CD1c-positive myeloid dendritic cell (primary cell): ENCODE measurements at regions not wholly inside any gene's neighbourhood (a gene's known extent, or its start where the extent isn't known, plus 50 kb on each side); places are given as distances from the start of the nearest gene placed in this dataset.

Experiments
- DNase-seq: peaks from one replicate; pipeline ENCODE4 v3.0.0-alpha.2; 2016; ENCODE audit errors: extremely low spot score

DNA sequence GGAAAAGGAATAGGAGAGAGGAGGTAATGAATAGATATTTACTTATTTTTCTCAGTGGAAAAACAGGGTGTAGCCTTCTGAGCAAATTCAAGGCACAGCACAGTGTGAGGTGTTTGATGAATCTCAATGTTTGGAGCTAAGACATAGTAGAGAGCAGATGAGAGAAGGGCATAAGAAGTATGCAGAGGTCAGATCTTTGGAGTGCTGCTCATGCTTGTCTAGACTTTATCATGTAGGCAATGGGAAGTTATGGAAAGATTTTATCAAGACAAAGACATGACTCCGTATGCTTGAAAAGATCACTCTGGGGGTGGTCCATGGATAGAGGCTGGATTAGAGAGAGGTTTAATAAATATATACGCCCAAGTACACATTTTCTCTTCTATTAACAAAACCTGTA, 217.0 kb upstream of the CNR1 start:
- no peak for DNase-seq

DNA sequence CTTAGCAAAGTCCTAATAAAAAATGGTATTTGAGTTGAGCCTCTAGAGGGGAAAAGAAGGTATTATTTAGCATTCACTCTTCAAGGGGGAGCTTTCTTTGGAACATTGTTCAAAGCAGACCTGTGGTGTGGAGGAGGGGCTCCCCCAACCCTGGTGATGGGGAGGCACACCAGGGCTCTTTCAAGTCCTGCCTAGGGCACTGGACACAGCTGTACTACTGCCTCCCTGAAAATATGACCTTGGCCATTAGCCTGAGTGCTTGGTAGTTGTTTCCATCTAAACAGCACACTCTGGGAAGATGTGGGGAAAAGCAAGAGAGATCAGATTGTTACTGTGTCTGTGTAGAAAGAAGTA, 215.1 kb upstream of the CNR1 start:
- no peak for DNase-seq

DNA sequence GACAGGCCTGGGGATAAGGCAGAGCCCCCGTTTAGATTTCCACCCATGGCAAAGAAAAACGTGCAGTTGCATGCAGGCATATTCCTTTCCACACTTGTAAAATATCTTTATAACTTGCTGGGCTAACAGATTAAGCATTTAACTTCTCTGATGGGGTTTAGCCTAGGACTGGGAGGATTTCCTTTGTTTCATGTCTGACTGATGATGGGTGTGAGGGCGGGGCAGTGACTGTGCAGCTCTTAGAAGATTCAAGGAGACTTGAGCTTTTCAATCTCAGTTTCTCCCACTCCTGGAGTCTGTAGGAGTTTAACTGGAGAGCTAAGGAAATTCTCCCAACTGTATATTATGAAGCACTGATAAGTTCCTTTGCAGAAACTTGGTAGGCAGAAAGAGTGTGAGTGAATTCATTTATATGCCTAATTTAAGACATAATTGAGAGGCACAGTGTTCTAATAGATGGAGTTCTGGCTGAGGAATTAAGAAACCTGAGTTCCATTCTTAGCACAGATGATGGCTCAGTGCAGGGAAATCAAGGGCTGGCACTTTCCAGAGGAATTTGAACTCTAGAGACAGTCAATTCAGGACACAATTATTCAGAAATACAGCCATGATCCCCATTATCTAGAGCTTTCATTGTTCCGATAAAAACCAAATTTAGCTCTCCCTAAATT, 214.6 kb upstream of the CNR1 start:
- peak; percentile 5 for DNase-seq

DNA sequence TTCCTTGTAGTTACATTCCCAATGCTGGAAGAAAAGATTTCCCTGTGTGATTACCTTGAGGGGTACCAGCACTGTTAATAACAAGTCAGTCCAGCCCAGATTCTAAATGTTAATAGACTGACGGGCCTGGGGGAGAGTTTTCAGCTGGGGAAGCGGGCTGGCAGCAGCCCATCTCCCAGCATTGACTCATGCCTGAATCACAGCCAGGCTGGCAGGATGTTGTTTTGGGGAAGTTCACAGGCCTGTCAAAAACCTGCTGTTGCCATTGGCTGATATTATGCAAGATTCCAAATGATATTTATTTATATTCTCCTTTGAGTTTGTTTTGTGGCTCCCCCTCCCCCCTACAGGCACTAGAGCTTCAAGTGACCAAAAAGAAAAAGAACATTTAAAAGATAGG, 213.9 kb upstream of the CNR1 start:
- peak; percentile 61 for DNase-seq

DNA sequence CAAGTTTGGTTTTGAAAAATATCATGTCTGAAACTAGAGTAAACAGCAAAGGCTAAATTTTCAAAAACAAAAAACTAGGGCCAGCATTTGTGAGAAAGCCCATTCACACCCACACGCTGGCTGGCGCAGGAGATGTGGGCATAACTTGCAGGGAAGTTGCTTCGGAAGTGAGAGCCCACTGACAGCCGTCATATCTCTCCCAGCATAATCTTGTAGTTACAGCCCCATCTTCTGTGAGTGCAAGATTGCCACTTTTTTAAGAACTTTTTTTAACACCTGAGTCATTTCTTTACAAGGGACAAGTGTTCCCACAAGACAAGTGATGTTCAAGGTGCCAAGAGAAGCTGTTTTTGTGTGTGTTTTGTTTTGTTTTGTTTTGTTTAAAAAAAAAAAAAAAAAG, 212.5 kb upstream of the CNR1 start:
- peak; percentile 37 for DNase-seq

DNA sequence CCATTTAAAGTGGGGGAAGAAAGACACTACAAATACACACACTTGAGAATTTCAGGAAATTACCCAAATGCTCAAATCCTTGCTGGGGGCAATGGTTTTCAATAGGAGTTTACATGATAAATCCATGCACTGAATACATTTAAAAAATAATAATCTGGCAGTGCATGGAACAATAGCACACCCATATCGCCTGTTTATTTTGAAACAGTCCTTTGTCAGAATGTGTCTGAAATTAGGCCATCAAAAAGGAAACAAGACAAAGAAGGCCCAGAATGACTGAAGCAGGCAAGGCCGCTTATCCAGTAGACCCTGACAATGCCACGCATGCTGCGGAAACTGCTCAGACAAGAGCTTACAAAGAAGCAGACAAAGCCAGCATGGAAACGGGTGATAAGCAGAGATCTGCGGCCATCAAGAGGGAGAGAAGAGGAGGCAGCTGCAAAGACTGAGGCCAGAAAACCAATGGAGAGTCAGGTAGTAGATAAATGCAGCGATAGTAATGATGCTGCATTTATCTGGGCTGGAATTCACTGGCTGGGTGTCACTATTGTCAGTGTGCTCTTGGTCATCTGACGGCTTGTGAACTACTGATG, 211.9 kb upstream of the CNR1 start:
- DNase-seq = no peak

DNA sequence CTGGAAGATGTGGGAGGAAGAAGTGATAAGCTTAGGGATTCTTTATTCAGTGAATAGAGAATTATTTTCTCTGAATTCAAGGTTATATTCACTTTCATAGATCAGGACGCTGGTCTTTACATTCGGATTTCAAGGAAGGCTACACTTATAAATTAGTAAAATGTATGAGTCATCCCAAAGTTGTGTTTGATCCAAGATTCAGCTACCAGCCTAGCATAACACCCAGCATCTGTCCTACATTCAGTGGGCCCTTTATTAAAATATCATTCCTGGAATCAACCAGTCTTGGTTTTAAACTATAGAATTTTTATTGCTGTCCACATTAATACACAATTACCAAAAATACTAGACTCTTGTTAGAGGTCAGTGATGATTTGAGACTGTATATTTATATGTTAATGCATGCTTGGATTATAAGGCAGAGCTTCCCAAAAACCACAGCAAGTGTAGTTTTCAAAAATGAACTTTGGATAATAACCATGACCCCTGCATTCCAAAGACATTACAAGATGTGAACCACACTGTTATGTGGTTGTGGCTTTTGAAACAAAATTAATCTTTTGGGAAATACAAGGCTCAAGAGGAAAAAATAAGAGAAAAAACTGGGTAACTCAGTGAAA, 210.7 kb upstream of the CNR1 start:
- DNase-seq = no peak

DNA sequence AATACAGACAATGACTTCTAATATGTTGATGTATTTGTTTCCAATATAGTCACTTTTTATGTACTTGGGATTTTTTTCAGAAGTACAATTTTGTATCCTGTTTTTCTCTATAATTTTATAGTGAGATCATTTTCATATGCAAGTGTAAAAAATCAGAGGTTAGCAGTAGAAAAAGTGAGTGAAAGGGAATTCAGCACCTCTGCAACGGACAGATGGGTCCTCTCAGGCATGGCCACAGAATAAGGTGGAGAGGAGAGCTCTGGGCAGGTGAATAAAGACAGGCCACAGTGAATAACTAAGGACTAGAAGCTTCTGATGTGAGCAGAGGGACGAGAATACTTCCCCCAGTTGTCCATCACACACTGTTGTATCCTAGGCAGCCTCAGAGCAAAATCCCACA, 210.1 kb upstream of the CNR1 start:
- DNase-seq = no peak

DNA sequence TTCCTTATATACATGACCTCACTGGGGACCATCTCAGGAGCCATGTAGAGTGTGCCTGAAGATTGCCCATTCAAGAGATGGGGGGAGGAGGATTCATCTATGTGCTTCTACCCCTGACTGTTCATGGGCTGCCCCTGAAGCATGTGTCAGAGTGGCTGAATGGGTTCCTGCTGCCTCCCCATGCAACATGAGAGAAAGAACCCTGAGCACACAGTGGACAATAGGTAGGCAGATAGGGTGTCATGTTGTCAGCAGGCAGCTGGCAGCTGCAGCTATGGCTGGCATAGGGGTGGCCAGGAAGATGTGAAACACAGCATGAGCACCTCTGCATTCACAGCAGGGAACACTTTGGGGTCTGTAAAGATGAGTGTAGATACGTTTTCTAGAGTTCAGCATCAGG, 208.4 kb upstream of the CNR1 start:
- DNase-seq = no peak

DNA sequence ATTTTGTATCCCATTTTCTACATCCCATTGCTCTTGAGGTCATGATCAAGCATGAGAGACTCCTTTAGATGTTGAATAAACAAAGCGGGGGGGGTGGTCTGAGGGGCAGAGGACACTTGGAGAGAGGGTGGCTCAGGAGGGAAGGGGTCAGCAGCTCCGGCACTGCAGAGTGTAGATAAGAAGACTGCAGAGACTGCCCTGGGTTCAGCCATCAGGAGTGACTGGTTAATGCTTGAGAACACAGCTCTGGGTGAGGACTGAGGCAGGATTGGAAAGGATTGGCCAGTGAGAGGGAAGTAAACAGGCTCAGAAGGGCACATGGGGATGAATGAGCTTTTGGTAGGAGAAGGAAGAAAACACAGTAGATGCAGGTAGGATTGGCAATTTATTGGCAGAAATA, 205.3 kb upstream of the CNR1 start:
- no peak for DNase-seq

DNA sequence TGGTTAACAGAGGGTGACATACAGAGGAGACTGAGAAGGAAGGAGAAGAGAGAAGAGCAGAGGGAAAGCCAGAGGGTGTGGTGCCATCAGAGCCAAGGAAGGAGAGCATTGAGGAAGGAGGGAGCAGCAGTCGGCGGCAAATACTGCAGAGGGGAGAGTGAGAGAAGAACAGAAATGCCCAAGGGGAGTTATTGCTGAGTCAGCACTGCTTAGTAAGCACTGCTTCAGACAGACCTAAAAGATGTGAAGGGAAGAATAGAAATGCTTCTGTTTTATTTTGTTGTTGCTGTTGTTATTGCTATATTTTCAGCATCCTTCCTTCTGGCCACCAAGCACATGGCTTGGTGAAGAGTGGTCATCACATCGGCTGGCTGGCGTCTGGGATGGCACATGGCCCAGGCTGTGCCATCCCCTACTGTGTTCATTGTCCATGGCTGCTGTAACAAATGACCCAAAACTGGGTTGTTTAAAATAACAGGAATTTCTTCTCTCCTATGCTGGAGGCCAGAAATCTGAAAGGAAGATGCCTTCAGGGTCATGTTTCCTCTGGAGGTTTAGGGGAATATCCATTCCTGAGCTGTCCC, 204.1 kb upstream of the CNR1 start:
- DNase-seq = no peak

DNA sequence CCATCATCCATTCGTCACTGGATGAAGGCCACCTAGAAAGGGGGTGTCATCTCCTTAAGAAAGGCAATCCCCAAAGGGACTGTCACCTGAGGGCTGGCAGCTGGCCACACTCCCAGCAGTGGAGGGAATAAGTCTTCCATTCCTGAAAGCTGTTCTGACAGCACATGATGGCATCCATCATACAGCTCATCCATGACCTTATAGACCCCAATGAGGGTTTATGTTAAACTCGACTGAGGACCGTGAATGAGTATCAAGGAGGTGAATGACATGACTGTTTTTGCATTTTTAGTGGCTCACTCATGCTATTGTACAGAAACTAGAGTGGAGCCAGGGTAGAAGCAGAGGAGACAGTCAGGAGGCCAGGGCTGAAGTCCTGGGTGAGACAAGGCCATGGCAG, 203.1 kb upstream of the CNR1 start:
- DNase-seq = no peak

DNA sequence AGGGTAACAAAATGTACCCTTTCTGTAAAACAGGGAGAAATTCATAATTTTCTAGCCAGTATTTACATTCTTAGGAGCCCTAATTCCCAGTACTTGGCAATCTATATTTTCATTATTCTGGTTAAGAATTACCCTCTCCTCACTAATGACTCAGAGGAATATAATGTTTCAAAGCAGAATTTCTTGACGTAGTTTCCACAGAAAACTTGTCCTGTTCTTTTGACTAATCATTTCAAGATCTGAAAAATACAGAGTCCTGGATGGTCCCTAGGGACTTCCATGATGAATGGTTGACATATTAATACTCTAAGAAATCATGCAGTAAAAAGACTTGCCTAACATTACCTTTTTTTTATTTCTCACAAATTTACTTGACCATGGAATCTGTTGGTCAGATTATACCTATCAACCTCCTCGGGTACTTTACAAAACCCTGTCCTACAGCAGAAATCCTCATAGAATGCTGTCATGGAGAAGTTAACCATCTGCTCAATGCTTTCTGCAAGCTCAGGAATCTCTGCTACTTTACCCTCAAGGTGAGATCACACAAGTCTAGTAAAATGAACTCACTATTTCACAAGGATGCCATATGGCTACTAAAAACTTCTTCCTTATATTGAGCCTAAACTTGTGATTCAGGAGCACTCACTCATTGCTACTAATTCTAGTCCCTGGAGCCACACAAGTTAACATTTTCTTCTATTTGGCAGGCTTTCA, 202.1 kb upstream of the CNR1 start:
- DNase-seq = no peak

DNA sequence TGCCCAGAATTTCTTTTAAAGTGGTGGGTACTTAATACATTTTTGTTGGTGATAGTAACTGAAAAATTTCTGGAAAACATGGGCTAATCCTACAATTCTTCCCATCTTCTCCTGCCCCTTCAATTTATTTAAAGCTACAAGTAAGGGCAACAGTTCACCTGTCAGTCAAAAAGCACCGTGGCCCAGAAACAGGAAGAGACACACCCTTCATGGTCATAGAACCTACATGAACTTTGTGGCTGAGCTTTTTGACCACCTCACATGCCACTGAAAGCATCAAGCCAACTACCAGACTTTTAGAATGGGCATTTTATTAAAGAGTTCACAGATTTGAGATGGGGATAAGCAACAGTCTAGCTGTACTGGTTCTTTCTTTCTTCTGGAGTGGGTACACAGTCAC, 201.1 kb upstream of the CNR1 start:
- no peak for DNase-seq

DNA sequence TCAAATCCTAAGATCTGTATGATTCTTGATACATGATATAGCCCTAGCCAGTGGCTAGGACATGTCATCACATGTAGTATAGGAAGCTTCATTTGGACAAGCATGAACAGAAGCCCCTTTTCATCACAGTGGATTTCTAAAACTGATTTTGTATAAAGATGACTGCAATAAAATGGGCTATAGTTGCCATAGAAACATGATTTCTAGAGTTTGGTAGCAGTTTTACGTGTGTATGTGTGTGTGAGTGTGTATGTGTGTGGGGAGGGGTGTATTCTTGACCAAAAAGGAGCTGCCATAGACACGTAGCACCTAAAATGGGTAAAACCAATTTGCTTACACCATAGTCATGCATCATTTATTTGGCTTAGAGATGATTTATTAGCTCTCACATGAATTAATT, 200.5 kb upstream of the CNR1 start:
- no peak for DNase-seq

DNA sequence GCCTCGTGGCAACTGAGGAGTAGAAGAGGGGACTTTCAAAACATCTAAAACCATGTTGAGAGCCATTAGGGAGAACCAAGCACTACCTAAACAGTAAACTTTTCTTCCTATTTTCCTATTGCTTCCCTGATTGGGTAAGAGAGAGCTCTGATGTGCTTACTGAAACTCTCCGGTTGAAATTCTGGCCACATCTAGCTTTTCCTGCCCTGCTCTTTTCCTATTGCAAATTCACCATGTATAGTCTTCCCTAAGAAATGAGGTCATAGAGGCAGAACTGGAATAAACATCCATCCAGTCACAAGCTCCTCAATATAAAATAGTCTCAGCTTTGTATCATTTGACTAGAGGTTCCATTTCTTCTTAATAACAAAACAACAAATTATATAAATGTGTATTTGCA, 199.5 kb upstream of the CNR1 start:
- DNase-seq = no peak

DNA sequence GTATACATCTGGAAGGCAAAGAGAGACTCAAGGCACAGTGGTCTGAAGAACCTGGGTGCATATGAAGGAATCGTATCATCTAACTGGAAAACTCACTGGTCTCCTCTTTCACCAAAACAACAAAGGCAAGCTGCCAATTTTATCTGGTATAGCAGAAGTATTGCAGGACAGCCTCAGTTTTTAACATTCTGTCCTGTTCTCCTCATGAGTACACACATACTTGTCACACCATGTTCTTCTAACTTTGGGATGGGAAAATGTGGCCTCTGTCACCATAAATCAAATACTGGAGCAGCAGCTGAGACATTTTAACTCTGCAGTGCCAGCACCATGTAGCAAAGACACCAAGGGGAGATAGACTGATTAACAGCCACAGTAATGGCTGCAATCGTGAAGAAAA, 199.1 kb upstream of the CNR1 start:
- DNase-seq = no peak

DNA sequence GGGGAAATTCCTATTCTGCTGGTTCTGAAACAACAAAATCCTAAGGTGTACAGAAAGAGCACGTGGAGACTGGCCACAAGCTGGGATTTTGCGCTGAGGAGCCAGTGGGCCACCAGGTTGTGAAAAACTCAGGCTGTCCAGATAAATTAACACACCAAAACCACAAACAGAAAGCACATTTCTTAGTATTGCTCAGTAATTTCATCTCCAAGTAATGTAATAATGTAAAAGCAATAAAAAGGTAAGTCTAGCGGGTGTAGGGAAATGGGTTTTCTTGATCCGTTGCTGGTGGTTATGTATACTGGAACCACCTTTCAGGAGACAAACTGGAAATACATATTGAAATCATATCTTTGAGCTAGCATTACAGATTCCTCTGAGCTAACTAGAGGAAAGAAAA, 195.6 kb upstream of the CNR1 start:
- DNase-seq = no peak

DNA sequence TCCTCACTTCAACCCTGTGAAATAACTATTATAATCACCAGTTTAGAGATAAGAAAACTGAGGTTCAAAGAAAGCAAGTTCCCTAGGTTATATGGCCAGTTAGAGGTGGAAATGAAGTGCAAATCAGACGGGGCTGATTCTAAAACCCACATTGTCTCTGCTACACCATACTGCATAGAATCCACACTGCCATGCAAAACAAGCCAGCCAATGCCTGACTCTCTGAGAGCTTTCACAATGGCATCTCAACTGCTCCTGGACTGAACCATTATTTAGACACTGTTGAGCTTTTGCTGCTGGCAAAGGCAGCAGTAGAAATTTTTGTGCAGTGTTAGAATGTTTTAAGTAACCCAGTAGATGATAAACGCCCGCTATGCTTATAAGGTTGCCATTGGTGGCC, 195.2 kb upstream of the CNR1 start:
- DNase-seq = no peak

DNA sequence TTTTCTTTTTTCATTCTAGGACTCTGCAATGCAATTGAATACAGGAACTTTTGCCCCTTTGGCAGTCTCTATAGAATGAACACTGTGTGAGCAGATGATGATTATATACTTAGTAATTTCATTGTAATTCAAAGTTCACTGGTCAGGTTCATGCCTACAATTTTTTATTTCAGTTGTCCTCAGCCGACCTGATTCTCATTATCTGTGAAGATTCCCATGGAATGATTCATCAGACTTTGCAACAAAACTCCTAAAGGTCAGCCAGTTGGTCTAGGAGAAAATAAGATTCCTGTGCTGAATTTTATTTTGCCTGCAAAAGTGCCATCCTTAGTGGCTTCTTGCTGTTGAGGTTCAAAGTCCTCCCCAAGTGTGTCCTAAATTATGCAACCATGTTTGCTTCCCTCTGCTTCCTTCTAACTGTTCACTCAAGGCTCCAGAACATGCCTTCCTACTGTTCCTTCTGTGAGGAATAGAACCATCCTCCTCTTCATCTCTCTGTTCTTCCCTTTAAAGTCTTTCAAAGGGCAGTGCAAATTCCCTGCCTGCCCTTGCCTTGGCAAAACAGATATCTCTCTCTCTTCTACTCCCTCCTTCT, 194.2 kb upstream of the CNR1 start:
- DNase-seq = no peak

DNA sequence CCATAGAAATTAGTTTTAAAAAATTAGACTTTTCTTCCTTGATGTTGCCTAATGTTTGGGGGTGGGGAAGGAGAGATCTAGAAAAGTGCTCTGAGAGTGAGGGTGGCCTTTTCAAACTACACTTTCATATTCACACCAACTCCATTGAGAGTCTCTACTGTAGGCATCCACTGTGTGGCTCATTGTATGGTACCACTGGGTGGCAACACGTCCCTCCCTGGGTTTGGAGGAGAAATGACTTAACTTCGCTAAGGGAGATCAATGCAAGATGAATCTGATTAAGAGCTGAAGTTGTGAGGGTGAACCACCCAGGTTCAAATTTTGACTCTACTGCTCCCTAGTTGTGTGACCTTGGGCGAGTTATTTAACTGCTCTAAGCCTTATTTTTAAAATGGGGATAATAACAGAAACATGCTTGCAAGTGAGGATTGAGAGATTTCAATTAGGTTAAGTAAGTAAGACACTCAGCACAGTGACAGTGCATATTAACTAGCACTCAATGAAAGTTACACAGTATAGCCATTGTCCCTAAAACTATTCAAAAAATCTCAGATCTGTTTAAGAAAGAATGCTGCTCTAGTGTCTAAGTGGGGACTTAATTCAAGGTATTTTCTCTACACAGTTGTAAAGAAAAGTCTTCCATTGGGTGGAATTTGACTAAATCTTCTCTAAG, 193.5 kb upstream of the CNR1 start:
- no peak for DNase-seq

DNA sequence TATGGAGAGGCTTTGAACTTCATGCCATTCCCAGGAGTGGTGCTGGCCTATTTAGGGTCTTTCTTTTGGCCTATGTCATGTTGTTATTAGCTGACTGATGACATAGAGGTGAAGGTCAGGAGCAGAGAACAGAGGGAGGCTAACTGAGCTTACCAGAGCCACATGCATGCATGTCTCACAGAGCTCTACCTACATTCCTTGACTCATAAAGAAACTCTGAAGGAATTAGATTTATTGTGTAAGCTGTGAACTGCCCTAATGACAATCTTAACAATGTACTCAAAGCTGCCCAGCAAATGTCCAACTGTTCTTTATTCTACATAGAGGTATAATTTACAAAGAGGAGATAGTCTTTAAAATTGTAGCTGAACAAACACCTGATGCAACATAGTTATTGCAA, 192.7 kb upstream of the CNR1 start:
- no peak for DNase-seq
